GM18907 (cell line): ENCODE measurements at regions not wholly inside any gene's neighbourhood (a gene's known extent, or its start where the extent isn't known, plus 50 kb on each side); places are given as distances from the start of the nearest gene placed in this dataset.

Source experiments
- ATAC-seq: cut with Tn5 transposase; IDR thresholded peaks from one replicate; pipeline ENCODE4 v1.9.1; 2021; ENCODE audit warnings: mild to moderate bottlenecking, moderate library complexity; ENCODE audit not compliant: unreplicated experiment

- ATAC-seq: no peak
Measured at GRCh38 chr11:115767047-115767802, 263.0 kb upstream of the CADM1 start.

- ATAC-seq: no peak
Measured at GRCh38 chr11:115766561-115766960, 262.3 kb upstream of the CADM1 start.

GRCh38 chr11:115765803-115766239, 261.6 kb upstream of the CADM1 start:
- no peak for ATAC-seq

GRCh38 chr11:115764176-115764575, 260.0 kb upstream of the CADM1 start:
- no peak for ATAC-seq

- no peak for ATAC-seq
Measured at GRCh38 chr11:115761817-115762216, 257.6 kb upstream of the CADM1 start.

GRCh38 chr11:115761348-115761747, 257.1 kb upstream of the CADM1 start:
- no peak for ATAC-seq

GRCh38 chr11:115760461-115761320, 256.5 kb upstream of the CADM1 start:
- ATAC-seq: no peak

GRCh38 chr11:115759622-115760460, 255.6 kb upstream of the CADM1 start:
- ATAC-seq: no peak

- ATAC-seq: no peak
Measured at GRCh38 chr11:115758011-115758410, 253.8 kb upstream of the CADM1 start.

- ATAC-seq: no peak
Measured at GRCh38 chr11:115751243-115752015, 247.2 kb upstream of the CADM1 start.

- no peak for ATAC-seq
Measured at GRCh38 chr11:115745610-115746512, 241.6 kb upstream of the CADM1 start.

GRCh38 chr11:115745066-115745465, 240.9 kb upstream of the CADM1 start:
- ATAC-seq: no peak

- no peak for ATAC-seq
Measured at GRCh38 chr11:115743719-115744118, 239.5 kb upstream of the CADM1 start.

GRCh38 chr11:115741376-115742107, 237.3 kb upstream of the CADM1 start:
- no peak for ATAC-seq

- ATAC-seq: no peak
Measured at GRCh38 chr11:115740324-115740723, 236.1 kb upstream of the CADM1 start.

GRCh38 chr11:115739878-115740277, 235.7 kb upstream of the CADM1 start:
- no peak for ATAC-seq

- ATAC-seq: no peak
Measured at GRCh38 chr11:115739146-115739545, 234.9 kb upstream of the CADM1 start.

- no peak for ATAC-seq
Measured at GRCh38 chr11:115737875-115738274, 233.7 kb upstream of the CADM1 start.

GRCh38 chr11:115736146-115736545, 231.9 kb upstream of the CADM1 start:
- no peak for ATAC-seq
